GM19438 (cell line): ENCODE measurements at regions not wholly inside any gene's neighbourhood (a gene's known extent, or its start where the extent isn't known, plus 50 kb on each side); places are given as distances from the start of the nearest gene placed in this dataset.

Experiments used
- ATAC-seq: cut with Tn5 transposase; IDR thresholded peaks from one replicate; pipeline ENCODE4 v1.9.1; 2021; ENCODE audit warnings: low read depth; ENCODE audit not compliant: unreplicated experiment

DNA sequence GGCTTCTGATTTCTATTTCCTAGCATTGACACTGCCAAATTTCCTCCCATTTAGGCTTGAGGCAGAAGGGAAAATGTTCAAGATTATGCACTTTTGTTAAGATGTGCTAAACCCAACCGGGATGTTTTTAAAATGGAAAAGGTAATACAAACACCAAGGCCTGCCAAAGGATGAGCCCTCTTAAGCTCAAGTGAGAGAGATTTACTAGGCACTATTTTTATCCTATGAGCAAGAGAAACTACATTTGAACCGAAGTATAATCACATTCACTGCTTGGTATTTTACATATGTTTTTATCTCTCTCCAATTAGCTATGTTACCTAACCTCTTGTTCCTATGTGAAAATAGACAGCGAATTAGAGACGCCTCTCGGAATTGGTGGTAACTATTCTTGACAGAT is 295.8 kb downstream of the GABRB3 start:
- ATAC-seq, result no peak

DNA sequence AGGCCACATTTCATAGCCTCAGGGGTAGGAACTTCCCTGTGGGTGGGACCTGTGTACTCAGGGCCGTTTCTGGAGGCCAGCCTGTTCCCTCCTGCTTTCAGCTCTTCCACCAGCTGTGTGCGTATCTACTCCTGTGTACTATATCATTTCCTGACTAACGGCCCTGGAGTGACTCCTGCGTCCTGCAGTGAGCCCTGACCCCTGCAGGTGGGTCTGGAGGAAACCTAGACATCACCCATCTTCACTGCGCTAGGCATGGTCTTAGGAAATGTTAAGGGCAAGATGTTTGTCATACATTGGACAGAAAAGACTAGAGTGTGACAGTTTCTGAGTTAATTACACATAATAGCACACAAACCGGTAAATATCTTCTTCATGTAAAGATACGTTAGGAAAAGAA is 297.3 kb downstream of the GABRB3 start:
- no peak for ATAC-seq

DNA sequence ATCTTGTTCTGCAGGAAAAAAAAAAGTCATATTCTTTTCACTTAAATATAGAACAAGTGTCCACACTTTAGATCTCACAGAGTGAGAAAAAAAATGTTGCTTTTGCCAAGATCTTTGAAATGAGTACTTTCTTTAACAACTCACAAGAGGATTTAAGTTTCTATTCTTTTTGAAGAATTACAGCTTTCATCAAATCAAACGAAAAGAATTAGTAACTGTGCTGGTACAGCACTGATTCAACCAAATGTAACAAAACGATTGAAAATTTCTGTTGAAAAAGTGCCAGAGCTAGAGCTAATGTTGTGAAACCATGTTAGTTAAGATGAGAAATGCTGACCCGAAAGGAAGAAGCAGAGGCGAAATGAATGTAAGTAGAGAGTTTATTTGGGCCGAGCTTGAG is 300.2 kb downstream of the GABRB3 start:
- ATAC-seq, result no peak

DNA sequence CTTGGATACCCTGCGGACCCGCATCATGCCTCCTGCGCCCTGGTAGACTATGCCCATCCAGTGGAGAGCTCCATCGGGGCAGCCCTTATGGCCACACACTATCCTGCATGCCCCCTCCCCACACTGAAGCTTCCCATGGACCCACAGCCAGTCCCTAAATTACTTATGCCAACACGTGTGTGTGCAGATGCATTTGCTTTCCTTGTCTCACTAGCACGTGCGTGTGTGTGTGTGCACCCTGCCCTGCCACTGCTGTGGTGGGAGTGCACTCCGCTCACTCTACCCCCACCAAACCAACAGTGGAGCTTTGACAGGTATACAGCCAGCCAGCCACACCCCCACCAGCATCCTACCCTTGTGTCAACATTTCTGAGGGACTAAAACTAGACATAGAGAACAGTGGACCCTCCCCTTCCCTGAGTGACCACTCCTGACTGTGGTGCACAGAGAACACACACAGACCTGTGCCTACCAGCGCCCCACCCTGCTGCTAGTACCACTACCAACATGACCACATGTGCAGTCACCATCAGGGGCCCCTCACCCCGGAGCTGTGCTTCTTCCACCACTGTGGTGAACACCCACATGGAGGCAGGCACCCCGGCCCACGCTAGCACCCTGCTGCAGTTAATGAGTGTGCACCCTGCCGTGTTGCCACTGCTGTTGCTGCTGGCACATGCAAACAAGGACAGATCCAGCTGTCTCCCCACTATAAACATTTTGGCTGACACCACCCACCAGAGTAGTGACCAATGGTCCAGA is 310.8 kb downstream of the GABRB3 start:
- no peak for ATAC-seq

DNA sequence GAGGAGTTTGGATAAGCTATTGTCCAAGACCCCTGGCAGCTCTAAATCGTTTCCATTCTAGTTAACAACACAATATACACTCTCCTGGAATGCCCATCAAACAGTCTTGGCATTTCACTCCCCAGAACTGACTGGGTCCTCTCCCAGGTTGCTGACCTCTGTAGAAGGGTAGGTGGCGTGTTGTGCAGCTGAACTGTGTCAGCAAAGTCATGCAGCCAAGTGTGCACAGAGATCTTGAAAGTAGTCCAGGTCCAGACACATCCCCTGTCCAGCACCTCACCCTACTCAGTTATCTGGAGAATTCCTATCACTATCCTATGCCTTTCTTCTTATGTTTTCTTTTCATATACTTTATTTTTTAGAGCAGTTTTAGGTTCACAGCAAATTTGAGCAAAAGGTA is 312.7 kb downstream of the GABRB3 start:
- ATAC-seq, result no peak

DNA sequence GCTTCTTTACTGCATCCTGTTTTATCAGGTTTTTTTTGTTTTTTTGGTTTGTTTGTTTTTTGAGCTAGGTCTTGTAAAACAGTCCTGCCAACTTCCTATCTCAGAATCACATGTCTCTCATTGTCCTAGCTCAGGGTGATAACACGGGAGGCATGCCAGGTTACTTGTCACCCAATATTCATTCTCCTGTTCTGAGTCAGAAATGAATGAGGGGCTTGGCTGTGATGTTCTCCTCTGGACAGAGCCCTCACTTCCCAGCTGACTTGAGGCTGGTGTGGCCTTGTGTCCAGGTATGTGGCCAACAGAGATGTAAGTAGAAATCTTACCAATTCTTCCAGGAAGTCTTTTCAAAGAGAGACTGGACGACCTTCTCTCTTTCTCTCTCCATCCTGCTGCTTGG is 317.0 kb downstream of the GABRB3 start:
- no peak for ATAC-seq

DNA sequence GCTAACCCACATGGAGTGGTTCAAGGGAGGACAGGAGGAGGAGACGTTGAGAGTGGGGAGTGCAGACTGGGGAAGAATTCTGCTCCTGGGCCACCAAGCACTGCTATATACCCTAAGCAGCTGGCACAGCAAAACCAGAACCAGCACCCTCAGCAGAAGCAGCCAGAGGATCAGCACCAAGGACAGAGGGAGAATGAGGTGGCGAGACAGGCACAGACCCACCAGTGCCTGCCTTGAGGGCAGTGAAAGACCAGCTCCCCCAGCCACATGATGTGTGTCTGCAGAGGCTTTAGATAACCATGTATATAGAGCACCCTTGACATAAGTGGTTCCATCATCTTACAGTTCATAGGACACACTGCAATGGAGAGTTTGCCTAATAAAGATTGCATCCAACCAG is 319.0 kb downstream of the GABRB3 start:
- no peak for ATAC-seq

DNA sequence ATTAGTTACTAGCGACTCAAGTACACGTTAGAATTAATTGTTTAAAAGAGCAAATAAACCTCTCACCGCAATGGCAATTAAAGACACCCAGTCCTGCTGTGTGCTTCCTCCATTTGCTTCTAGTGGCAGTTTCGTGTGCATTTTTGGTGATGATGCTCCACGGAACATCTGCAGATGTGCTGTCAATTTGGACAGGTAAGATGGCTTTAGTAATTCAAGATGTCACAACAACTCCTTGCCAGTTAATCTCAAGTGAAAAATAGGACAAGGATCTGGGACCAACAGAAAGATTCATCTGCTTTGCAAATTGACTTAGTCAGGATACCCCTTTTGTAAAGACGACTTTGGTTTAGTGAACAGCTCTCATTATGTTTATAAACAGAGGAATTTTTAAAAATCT is 320.9 kb downstream of the GABRB3 start:
- no peak for ATAC-seq

DNA sequence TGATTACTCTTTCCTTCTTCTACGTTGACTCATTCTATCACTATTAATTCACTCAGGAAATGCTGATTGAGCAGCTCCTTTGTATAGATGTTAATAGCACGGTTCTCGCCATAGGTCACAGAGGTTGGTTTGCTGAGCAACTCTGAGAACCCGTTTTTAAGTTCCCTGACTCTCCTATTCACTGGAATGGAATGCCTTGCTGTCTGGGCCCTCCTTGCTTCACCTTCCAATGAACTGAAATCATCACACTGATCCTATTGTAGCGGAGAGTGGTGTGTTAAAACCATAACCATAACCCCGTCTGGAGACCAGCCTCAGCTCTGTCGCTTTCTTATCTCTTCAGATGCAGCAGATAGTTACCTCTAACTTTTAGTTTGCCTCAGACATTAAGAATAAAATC is 323.6 kb downstream of the GABRB3 start:
- no peak for ATAC-seq

DNA sequence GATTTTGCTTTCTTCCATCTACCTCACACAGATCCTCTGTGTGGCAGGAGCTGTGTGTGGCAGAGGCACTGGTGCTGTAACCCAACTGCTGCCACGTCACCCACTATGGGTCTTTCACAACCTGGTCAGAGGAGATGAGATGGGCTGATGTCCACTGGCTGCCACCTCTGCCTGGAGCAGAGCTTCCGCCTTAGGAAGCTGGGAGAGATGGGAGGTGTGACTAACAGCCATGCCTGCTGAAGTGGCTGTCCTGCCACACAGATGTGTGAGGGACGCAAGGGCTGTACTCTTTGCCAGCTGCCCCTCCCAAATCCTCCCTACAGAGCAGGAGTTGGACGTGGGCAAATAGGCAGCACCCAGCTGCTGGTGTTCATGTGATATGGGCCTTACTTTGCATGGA is 329.5 kb downstream of the GABRB3 start:
- no peak for ATAC-seq

DNA sequence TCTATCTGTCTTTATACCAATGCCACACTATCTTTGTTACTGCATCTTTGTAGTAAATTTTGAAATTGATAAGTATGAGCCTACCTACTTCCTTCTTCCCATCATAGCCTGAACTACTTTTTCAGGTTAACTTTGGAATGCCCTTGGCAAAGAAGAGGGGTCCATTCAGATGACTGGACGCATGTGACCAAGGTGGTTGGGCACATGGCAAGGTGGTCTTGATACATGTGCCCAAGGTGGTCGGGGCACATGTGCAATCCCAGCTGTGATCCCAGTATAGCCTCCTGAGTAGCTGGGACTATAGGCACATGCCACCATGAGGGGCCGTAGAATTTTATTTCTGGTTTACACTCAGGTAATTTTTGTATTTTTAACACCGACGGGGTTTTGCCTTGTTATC is 330.2 kb downstream of the GABRB3 start:
- ATAC-seq, result no peak

DNA sequence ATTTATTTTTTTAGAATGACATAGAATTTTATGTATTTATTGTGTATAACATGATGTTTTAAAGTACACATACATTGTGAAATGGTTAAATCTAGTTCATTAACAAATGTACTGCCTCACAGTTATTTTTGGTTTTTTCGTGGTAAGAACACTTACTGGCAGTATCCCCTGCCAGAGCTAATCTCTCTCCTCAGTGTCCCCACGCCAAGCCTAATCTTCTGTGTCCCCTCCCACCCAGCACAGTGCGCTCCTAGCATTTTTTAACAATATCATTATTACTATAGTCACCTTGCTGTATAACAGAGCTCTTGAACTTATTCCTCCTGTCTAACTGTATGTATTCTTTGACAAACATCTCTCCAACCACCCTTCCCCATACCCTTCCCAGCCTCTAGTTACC is 333.2 kb downstream of the GABRB3 start:
- no peak for ATAC-seq

DNA sequence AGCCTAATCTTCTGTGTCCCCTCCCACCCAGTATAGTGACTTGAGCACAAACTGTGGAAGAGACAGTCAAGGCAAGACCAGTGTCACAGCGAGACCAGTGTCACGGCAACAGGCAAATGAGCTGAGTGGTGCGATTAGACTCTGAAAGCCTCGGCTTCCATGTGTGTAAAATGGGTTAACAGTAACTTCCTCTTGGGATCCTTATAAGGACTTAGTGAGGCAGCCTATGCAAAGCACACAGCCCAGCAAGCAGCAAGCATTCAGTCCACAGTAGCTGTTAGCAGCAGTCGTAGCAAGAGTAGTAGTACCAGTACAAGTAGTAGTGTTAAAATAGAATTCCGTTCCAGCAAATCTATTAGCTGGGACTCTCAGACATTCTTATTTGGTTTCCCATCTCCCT is 334.1 kb downstream of the GABRB3 start:
- no peak for ATAC-seq

DNA sequence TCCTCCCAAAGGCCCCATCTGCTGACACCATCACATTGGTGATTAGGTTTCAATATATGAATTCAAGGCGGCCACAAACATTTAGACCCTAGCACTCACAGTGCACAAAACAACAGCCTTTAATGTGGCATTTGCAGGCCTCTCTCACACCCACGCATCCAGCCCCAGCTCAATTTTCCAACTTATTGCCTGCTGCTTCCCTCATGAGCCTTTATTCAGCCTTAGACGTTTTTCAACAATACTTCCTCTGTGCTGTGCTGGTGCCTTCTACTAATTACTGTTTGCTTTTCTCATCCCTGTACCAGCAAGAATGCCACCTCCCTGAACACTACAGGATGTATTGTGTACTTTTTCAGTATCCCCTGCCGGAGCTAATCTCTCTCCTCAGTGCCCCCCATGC is 334.6 kb downstream of the GABRB3 start:
- no peak for ATAC-seq

DNA sequence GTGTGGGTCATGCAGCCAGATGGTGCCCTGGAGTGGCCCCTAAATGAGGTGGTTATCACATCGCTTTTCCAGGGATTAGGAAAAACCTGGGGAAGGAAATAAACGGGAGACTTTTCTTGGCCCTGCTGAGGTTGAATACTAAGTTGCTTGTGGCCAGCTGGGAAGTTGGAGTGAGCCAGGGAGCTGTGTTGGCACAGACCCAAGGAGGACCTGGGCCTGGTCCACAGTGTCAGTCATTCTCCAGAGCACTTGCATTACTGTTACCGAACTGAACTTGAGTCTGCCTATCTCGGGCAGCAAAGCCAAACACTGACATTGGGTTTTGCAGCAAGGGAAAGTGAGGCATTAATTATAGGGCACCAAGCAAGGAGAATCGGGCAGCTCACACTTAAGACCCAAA is 339.0 kb downstream of the GABRB3 start:
- no peak for ATAC-seq

DNA sequence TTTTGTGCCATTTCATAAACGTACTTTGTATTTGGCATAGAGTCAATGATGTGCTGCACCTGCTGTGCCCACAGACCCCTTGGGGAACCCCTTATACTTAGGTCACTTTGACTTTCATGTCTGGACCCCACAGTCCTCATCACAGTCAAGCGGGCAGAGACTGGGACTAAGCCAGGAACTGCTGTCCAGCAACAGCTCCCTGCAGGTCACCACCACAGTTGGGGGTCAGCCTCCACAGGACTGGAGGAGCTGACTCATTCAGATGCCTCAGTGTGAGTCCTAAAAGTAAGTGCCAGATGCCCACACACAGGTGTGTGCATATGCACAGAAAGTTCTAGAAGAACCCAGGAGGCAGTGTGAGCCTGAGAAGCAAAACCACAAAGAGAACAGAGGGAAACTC is 339.8 kb downstream of the GABRB3 start:
- ATAC-seq, result no peak

DNA sequence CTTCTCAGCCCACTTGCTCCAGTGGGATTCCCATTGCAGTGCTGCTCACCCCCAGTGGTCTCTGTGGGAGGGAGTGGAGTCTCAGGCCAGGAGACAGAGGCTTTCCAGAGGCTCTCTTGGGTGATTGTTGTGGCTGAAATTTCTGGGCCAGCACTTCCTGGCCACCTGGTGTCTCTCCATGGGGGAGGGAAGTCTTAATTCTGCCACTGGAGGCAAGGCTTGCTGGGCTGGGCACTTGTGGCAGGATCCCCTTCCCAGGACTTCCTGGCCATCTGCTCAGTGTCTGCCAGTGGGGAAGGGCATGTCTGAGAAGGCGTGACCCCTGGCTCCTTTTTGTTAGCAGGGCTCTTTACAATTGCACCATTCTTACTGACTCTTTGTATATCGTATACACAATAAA is 351.8 kb downstream of the GABRB3 start:
- ATAC-seq, result no peak

DNA sequence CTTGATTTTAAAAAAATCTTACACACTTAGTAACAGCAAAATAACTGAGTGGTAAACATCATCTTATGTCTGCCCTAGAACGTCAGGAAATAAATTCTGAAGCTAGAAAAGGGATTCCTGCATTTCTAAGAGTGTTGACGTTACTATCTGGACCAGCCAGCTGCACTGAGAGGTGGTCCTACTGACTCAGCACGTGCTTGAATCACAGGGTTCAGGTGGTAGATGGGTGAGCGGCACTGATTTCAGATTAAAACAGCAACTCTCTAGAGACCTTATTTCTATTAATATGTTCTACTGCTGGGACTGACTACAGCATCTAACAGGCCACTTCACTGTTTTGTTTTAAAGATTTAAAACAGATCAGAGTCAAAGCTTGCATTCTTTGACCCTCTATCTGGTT is 377.2 kb downstream of the GABRB3 start:
- ATAC-seq, result no peak

DNA sequence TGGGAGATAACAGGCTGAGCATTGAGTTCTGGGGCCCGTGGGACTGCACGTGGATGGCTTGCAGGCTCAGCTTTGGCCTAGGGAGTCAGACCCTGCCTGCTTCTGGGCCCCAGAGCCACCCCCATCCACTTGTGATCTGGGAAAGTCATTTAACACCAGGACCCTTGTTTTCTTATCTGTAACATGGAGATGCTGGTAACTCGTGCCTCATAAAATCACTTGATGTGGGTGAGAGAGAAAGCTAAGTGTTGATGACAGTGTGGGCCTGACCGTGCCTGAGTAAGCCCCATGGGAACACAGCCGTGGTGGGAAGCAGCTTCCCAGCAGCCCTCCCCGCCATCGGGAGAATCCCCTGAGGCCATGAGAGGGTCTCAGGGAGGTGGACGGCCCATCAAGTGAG is 378.1 kb downstream of the GABRB3 start:
- ATAC-seq, result no peak

DNA sequence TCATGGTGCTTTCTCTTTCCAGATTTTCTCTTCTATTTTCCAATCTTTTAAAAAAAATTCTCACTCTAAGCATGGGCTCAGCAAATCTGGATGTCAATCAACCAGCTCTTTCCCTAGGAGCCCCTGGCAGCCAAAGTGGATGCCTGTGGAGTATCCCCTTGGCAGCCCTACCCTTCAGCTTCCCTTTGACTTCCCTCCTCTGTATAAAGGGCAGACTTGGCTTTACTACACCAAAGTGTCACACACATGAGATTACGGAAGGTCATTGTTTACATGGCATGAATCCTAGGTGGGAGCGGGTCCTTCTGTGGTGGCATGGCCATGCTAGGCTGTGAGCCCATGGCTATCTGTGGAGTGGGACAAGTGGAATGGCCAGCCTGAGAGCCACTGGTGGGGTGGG is 379.9 kb downstream of the GABRB3 start:
- no peak for ATAC-seq

DNA sequence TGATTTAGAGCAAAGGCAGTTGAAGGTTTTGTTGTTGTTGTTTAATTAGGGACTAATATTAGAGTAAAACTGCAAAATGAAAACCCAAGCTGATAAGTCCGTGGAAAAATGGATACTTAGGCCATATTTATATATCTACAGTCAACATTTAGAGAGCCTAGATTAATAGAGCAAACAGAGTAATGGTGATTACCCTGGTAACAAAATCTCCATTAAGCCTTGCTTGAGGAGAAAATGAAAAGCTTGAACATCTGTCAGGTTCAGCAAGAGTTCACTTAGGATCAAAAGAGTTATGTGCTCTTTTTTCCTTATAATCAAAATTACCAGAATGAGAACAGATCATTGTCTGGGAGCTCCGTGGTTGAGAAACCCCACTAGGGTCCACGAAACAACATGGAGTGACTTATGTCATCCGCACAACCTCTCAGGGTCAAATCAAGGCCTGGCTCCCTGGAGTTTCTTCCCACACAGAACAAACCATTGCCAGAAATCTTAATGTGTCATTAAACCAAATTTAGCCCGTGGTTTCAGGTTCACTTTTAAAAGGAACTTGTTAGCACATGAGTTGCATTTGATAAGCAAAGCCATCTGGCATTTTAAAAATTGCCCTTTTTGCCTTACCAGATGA is 381.2 kb downstream of the GABRB3 start:
- no peak for ATAC-seq

DNA sequence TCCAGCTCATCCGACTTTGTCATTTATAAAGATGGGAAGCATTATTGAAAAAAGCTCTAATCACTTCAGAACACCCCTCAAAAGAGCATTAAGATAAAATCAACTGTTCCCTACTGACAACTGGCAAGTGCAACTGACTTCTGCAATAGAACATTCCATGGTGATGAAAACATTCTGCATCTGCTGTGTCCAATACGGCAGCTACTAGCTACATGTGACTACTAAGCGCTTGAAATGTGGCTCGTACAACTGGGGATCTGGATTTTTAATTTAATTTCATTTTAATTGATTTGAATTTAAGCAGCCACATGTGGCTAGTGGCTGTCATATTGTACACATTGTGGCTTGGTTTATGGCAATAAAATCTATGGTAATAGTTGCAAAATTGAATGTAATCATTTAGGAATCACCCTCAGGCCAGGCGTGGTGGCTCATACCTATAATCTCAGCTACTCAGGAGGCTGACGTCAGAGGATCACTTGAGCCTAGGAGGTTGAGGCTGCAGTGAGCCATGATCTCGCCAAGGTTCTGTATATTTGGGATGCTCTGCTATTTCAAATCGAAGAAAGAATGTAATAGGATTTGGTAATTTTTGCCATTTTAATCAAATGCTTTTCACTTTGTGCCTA is 390.3 kb downstream of the GABRB3 start:
- no peak for ATAC-seq
